Ishikawa (cell line): ENCODE measurements at regions not wholly inside any gene's neighbourhood (a gene's known extent, or its start where the extent isn't known, plus 50 kb on each side); places are given as distances from the start of the nearest gene placed in this dataset.
A peak's percentile ranks its signal among the peaks of the same experiment; 100 is the strongest.

Source experiments
- CEBPB ChIP-seq: IDR thresholded peaks from 2 replicates; pipeline ENCODE4 v1.6.1; 2012
- CREB1 ChIP-seq: IDR thresholded peaks from 2 replicates; pipeline ENCODE4 v1.6.1; 2012; ENCODE audit warnings: low read depth
- EGR1 ChIP-seq: IDR thresholded peaks from 2 replicates; pipeline ENCODE4 v1.6.1; 2012
- EP300 ChIP-seq: IDR thresholded peaks from 2 replicates; pipeline ENCODE4 v1.6.1; 2012; ENCODE audit warnings: borderline replicate concordance
- FOXM1 ChIP-seq: IDR thresholded peaks from 2 replicates; pipeline ENCODE4 v1.6.1; 2012; ENCODE audit warnings: low read depth, borderline replicate concordance
- MAX ChIP-seq: IDR thresholded peaks from 2 replicates; pipeline ENCODE4 v1.6.1; 2012
- NFIC ChIP-seq: IDR thresholded peaks from 2 replicates; pipeline ENCODE4 v1.6.1; 2012
- RAD21 ChIP-seq: IDR thresholded peaks from 2 replicates; pipeline ENCODE4 v1.6.1; 2012; ENCODE audit warnings: low read depth
- REST ChIP-seq: IDR thresholded peaks from 2 replicates; pipeline ENCODE4 v1.6.1; 2012; ENCODE audit warnings: low read depth, mild to moderate bottlenecking
- TAF1 ChIP-seq: IDR thresholded peaks from 2 replicates; pipeline ENCODE4 v1.6.1; 2012; ENCODE audit warnings: low read depth, mild to moderate bottlenecking
- TCF12 ChIP-seq: IDR thresholded peaks from 2 replicates; pipeline ENCODE4 v1.6.1; 2012; ENCODE audit warnings: low read depth
- TEAD4 ChIP-seq: IDR thresholded peaks from 2 replicates; pipeline ENCODE4 v1.6.1; 2012
- YY1 ChIP-seq: IDR thresholded peaks from 2 replicates; pipeline ENCODE4 v1.6.1; 2012; ENCODE audit warnings: low read depth
- ZBTB7A ChIP-seq: IDR thresholded peaks from 2 replicates; pipeline ENCODE4 v1.6.1; 2012; ENCODE audit warnings: low read depth
- TF ChIP-seq, protein P1 (sequence below): IDR thresholded peaks from 2 replicates; pipeline ENCODE4 v1.6.1; 2012

- TF ChIP-seq RAD21 (no peak), YY1 (no peak), TCF12 (no peak), MAX (no peak), REST (no peak), TEAD4 (no peak), CEBPB (no peak), TAF1 (no peak), ZBTB7A (no peak), CREB1 (no peak), FOXM1 (no peak), EP300 (no peak), EGR1 (no peak)
- TF ChIP-seq, protein P1, sequence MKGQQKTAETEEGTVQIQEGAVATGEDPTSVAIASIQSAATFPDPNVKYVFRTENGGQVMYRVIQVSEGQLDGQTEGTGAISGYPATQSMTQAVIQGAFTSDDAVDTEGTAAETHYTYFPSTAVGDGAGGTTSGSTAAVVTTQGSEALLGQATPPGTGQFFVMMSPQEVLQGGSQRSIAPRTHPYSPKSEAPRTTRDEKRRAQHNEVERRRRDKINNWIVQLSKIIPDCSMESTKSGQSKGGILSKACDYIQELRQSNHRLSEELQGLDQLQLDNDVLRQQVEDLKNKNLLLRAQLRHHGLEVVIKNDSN, result no peak
Measured at GRCh38 chr5:174202996-174203395, 157.5 kb downstream of the NSG2 start.

- peak; percentile 76 for TF ChIP-seq YY1
- TF ChIP-seq NFIC, result peak; percentile 54
- no peak for TF ChIP-seq MAX
- no peak; the same call in 1 of the 2 replicates for TF ChIP-seq RAD21
- peak; percentile 96 for TF ChIP-seq TEAD4
- peak; percentile 91 for TF ChIP-seq TCF12
- TF ChIP-seq REST, result no peak
- TF ChIP-seq EP300, result peak; percentile 65; the same call in 1 of the 2 replicates
- TF ChIP-seq TAF1, result no peak
- TF ChIP-seq FOXM1, result no peak
- TF ChIP-seq EGR1, result no peak
- no peak for TF ChIP-seq CREB1
- TF ChIP-seq CEBPB, result no peak
- TF ChIP-seq, protein P1, result no peak
- TF ChIP-seq ZBTB7A, result no peak
Measured at GRCh38 chr5:174204535-174205313, 159.2 kb downstream of the NSG2 start.

DNA sequence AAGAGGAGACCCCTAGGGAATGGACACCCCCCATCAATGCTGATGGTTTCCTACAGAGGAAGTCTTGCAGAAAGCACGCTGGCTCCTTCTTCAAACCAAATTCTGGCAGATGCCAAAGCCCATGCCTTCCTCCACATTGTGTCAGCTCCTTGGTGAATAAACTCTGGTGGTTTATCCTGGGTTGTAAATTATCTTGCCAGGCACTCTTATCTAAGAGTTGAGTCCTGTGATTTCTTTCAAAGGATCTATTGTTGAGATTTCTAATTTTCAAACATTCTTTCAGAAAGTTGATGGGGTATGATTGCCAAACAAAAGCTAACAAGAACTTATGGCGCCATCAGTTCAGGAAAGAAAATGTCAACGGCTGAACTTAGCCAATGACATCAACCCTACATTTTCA is 160.4 kb downstream of the NSG2 start:
- TF ChIP-seq MAX (no peak), YY1 (no peak), TEAD4 (no peak), EP300 (no peak)
- TF ChIP-seq, protein P1, result no peak

DNA sequence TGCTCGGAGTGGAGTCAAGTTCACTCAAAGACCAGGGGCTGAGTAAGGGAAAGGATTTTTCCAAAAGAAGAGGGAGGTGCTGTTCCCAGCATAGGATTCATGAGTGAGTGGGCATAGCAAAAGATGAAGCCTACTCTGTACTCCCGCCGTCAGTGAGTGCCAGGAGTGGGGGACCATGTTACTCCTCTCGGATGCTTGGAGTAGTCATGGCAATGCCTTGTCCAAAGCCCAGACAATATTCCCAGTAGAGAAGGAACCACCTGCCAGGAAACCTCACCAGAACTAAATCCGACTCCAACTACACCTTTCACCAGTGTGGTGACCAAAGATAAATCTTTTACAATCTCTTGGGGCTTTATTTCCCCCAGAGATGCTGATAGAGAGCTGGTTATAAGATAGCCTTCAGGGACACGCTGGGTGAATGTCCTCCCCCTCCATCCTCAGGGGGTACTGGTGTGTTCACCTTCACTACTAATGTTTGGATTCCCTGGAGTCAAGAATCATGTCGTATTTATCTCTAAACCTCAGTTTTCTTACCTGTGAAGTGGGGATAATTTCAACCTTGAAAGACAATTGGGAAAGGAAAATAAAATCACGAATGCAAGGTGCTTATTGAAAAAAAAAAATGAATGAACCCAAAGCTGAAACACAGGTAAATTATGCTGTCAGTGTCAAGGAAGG is 165.2 kb downstream of the NSG2 start:
- no peak for TF ChIP-seq NFIC
- TF ChIP-seq TCF12, result no peak
- TF ChIP-seq ZBTB7A, result no peak
- no peak for TF ChIP-seq TEAD4
- no peak for TF ChIP-seq MAX
- no peak for TF ChIP-seq REST
- TF ChIP-seq RAD21, result no peak
- TF ChIP-seq EP300, result no peak
- TF ChIP-seq YY1, result no peak
- no peak for TF ChIP-seq FOXM1
- TF ChIP-seq EGR1, result no peak
